Transverse colon (tissue), 4 donors: ENCODE measurements at regions not wholly inside any gene's neighbourhood (a gene's known extent, or its start where the extent isn't known, plus 50 kb on each side); places are given as distances from the start of the nearest gene placed in this dataset.

Experiments
- DNase-seq: peaks from one replicate; pipeline ENCODE4 v3.0.0-alpha.2; 2019
- H3K27ac ChIP-seq, 4 donors: fragments of 200-600 bp; sonication (generic); 2 replicates each; pipeline ENCODE4 v1.5.1; 2016 to 2018; ENCODE audit warnings: inconsistent platforms in 4 of 4
- H3K27me3 ChIP-seq: fragments of 200-600 bp; sonication (generic); 2 replicates; pipeline ENCODE4 v1.5.1; 2017; ENCODE audit warnings: inconsistent platforms
- H3K36me3 ChIP-seq, 4 donors: fragments of 200-600 bp; sonication (generic); 2 replicates each; pipeline ENCODE4 v1.5.1; 2017 to 2019; ENCODE audit warnings: inconsistent platforms in 4 of 4
- H3K4me1 ChIP-seq, 4 donors: fragments of 200-600 bp; sonication (generic); 2 replicates each; pipeline ENCODE4 v1.5.1; 2017 to 2020; ENCODE audit warnings: inconsistent platforms in 4 of 4
- H3K4me3 ChIP-seq, 4 donors: fragments of 200-600 bp; sonication (generic); 1 replicate in 1 of 4; 2 replicates in 3 of 4; pipeline versions ENCODE4 v1.5.1 to v1.6.1; 2017 to 2019; ENCODE audit warnings: inconsistent platforms in 4 of 4
- H3K9me3 ChIP-seq, 2 donors: fragments of 200-600 bp; sonication (generic); 2 replicates each; pipeline ENCODE4 v1.5.1; 2017 to 2019; ENCODE audit warnings: inconsistent platforms in 2 of 2
- EP300 ChIP-seq: sonication (generic); formaldehyde crosslinking; IDR thresholded peaks from one replicate; pipeline ENCODE4 v1.6.1; 2017; ENCODE audit warnings: antibody characterized with exemption, low read depth
- POLR2A ChIP-seq: fragments of 450-650 bp; IDR thresholded peaks from one replicate; pipeline ENCODE4 v1.6.1; 2016; ENCODE audit warnings: antibody characterized with exemption, mild to moderate bottlenecking, moderate library complexity
- POLR2AphosphoS5 ChIP-seq, 3 donors: sonication (generic); formaldehyde crosslinking; IDR thresholded peaks; one replicate each; pipeline ENCODE4 v1.6.1; 2016; ENCODE audit warnings: antibody characterized with exemption in 3 of 3
- WGBS, 2 donors: methylation state at CpG; one replicate each; pipeline ENCODE4 v1.1.5; 2018; ENCODE audit warnings: low coverage in 1 of 2; 5-methylcytosine and 5-hydroxymethylcytosine counted together
- in situ Hi-C, 4 donors: fragments of 200-750 bp; cut with MboI; loops; one replicate each; pipeline versions ENCODE4 v1.15.0 to v1.15.1; 2017; ENCODE audit warnings: low sequenced_read_pairs in 3 of 4, low pct_ligation_motif_present in 1 of 4, low pct_unique_long_range_greater_than_20kb in 1 of 4
- intact Hi-C: fragments of 100-400 bp; cut with DNase I; formaldehyde crosslinking; loops from one replicate; pipeline ENCODE4 v1.15.1; 2023; ENCODE audit warnings: low total_unique reads
- TF ChIP-seq, protein P1 (sequence below), 5 experiments: fragments of 200-600 bp in 3 of 5; fragments of 450-650 bp in 2 of 5; sonication (generic) in 3 of 5; IDR thresholded peaks; 1 replicate in 2 of 5; 2 replicates in 3 of 5; pipeline ENCODE4 v1.5.1; 2016 to 2017; ENCODE audit warnings: antibody characterized with exemption in 5 of 5, inconsistent platforms in 3 of 5, mild to moderate bottlenecking in 2 of 5, moderate library complexity in 1 of 5

DNA sequence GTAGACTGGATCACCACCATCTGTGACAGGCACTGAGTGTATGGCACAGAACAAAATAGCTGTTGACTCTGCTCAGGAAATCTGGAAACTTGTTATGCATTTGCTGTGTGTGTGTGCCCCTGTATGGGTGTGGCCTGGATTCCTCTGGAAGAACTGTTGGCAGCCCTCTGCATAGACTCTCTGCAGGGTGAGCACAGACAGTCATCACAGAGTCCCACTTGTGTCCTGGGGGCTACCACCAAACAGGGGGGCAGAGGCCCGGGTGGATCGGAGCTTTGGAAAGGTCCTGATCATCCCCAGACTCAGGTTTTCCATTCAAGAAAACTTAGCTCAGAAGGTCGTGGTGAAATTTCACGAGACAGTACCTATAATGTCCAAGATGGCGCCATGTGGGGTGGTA is 258.6 kb downstream of the SOX11 start:
- Histone ChIP-seq H3K36me3 (no peaks in the 10 kb centered on the region), H3K4me1 (no peaks in the 10 kb centered on the region), H3K27ac (no peak overlapping the region), H3K9me3 (no peaks in the 10 kb centered on the region), H3K27me3 (no peaks in the 10 kb centered on the region), H3K4me3 (no peak overlapping the region)
- in situ Hi-C loops: no loop called here
- TF ChIP-seq, protein P1, sequence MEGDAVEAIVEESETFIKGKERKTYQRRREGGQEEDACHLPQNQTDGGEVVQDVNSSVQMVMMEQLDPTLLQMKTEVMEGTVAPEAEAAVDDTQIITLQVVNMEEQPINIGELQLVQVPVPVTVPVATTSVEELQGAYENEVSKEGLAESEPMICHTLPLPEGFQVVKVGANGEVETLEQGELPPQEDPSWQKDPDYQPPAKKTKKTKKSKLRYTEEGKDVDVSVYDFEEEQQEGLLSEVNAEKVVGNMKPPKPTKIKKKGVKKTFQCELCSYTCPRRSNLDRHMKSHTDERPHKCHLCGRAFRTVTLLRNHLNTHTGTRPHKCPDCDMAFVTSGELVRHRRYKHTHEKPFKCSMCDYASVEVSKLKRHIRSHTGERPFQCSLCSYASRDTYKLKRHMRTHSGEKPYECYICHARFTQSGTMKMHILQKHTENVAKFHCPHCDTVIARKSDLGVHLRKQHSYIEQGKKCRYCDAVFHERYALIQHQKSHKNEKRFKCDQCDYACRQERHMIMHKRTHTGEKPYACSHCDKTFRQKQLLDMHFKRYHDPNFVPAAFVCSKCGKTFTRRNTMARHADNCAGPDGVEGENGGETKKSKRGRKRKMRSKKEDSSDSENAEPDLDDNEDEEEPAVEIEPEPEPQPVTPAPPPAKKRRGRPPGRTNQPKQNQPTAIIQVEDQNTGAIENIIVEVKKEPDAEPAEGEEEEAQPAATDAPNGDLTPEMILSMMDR (IDR thresholded peaks at IDR 0.05): no peak
- TF ChIP-seq POLR2AphosphoS5 (IDR thresholded peaks at IDR 0.05) (no peak), POLR2A (no peak), EP300 (no peak)
- intact Hi-C loops: no loop called here
- WGBS, 2 donors: 88 to 100% methylated on average over 1 to 5 of the region's 5 CpGs
- DNase-seq: no peak

DNA sequence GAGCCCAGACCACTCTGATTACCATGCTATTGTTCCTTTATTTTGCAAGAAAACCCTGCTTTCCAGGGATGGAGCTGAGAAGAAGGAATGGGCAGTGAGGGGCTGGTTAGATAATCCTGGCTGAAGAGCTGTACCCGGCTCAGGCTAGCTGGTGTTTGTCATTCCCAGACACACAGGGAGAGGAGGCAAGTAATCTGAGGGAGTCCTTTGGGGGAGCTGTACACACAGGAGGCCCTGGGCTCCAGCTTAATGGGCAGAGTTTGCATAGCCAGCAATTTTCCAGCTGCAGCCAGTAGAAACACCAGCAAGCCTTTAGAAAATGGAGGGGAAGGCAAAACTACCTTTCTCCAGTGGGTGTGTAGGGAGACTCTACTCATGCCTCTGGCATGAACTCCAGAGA is 259.3 kb downstream of the SOX11 start:
- intact Hi-C loops: no loop called here
- Histone ChIP-seq H3K4me3 (no peak overlapping the region), H3K27ac (no peak overlapping the region), H3K9me3 (no peaks in the 10 kb centered on the region), H3K27me3 (no peaks in the 10 kb centered on the region), H3K4me1 (no peaks in the 10 kb centered on the region), H3K36me3 (no peaks in the 10 kb centered on the region)
- 70% methylated on average over 1 of the region's 1 CpG; no CpG with 5 or more reads in 1 of the 2 donors for WGBS, 2 donors
- in situ Hi-C loops: no loop called here
- DNase-seq: no peak
- TF ChIP-seq POLR2AphosphoS5 (IDR thresholded peaks at IDR 0.05): no peak
- no peak for TF ChIP-seq POLR2A
- TF ChIP-seq, protein P1 (IDR thresholded peaks at IDR 0.05): no peak
- no peak for TF ChIP-seq EP300

DNA sequence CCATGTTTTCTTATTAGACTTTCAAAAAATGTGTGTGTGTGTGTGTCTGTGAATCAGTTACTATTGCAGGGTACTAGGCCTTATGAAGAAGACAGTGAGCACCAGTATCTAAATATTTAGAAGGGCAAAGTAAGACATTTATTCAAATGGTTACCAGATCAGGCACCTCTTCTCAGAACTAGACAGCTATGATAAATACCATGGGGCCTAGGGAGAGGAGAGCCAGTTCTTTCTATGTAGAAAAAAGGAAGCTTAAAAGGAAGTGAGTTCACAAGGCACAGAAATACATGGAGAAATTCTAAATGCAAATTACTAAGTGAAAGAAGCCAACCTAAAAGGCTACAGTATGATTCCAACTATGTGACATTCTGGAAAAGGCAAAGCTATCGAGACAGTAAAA is 261.3 kb downstream of the SOX11 start:
- Histone ChIP-seq H3K9me3 (no peaks in the 10 kb centered on the region), H3K4me3 (no peak overlapping the region), H3K27me3 (no peaks in the 10 kb centered on the region), H3K36me3 (no peaks in the 10 kb centered on the region), H3K27ac (no peak overlapping the region), H3K4me1 (no peaks in the 10 kb centered on the region)
- TF ChIP-seq POLR2A (no peak), EP300 (no peak), POLR2AphosphoS5 (IDR thresholded peaks at IDR 0.05) (no peak)
- TF ChIP-seq, protein P1 (IDR thresholded peaks at IDR 0.05): no peak
- in situ Hi-C loops (no loop called here), intact Hi-C loops (no loop called here)
- DNase-seq: no peak
- 73% methylated on average over 1 of the region's 1 CpG for WGBS, 2 donors

DNA sequence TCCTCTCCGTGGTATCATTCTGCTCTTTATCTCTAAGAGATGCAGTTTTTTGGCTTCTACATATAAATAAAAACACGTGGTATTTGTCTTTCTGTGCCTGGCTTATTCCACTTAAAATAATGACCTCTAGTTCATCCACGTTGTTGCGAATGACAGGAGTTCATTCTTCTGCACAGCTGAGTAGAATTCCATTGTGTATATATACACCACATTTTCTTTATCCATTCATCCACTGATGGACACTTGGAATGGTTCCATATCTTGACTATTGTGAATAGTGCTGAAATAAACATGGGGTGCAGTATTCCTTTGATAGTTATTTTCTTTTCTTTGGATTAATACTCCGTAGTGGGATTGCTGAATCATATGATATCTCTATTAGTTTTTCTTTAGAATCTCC is 262.3 kb downstream of the SOX11 start:
- no peak overlapping the region for H3K27ac ChIP-seq
- no peaks in the 10 kb centered on the region for H3K4me1 ChIP-seq
- in situ Hi-C loops: no loop called here
- TF ChIP-seq POLR2AphosphoS5 (IDR thresholded peaks at IDR 0.05): no peak
- no peak for TF ChIP-seq EP300
- TF ChIP-seq, protein P1 (IDR thresholded peaks at IDR 0.05): no peak
- TF ChIP-seq POLR2A: no peak
- no peak overlapping the region for H3K4me3 ChIP-seq
- no peak for DNase-seq
- no peaks in the 10 kb centered on the region for H3K9me3 ChIP-seq
- H3K36me3 ChIP-seq: no peaks in the 10 kb centered on the region
- 63 to 72% methylated on average over 5 of the region's 5 CpGs for WGBS, 2 donors
- H3K27me3 ChIP-seq: no peaks in the 10 kb centered on the region
- intact Hi-C loops: no loop called here
